ENCODE measurements at regions not wholly inside any gene's neighbourhood (a gene's known extent, or its start where the extent isn't known, plus 50 kb on each side); places are given as distances from the start of the nearest gene placed in this dataset.

GRCh38 chr3:104635872-104636580 lies 730.7 kb upstream of the ALCAM start:
- DNase-seq: no peak
- H3K27ac ChIP-seq: no peak overlapping the region
- 68 to 82% methylated on average over 4 of the region's 4 CpGs for WGBS, 2 donors
- no peaks in the 10 kb centered on the region for H3K27me3 ChIP-seq
- no peaks in the 10 kb centered on the region for H3K4me1 ChIP-seq
- no peaks in the 10 kb centered on the region for H3K36me3 ChIP-seq
- intact Hi-C loops (cut with DNase I): no loop called here
- no peak for TF ChIP-seq CTCF (IDR thresholded peaks at IDR 0.05)
- no peak for TF ChIP-seq POLR2AphosphoS5 (IDR thresholded peaks at IDR 0.05)
- TF ChIP-seq POLR2A (IDR thresholded peaks at IDR 0.05): no peak
- no peak for TF ChIP-seq EP300 (IDR thresholded peaks at IDR 0.05)
- peaks cover 0 to 7% (median 0%) of the 10 kb centered on the region in 4 donors for H3K9me3 ChIP-seq
- no peak overlapping the region for H3K4me3 ChIP-seq

GRCh38 chr3:104642827-104643226 lies 723.9 kb upstream of the ALCAM start:
- no peak for DNase-seq
- no peaks in the 10 kb centered on the region for H3K27me3 ChIP-seq
- intact Hi-C loops (cut with DNase I): no loop called here
- no peak for TF ChIP-seq POLR2A (IDR thresholded peaks at IDR 0.05)
- no peak for TF ChIP-seq CTCF (IDR thresholded peaks at IDR 0.05)
- no peak for TF ChIP-seq POLR2AphosphoS5 (IDR thresholded peaks at IDR 0.05)
- no peaks in the 10 kb centered on the region for H3K4me1 ChIP-seq
- no peaks in the 10 kb centered on the region for H3K36me3 ChIP-seq
- no peak overlapping the region for H3K4me3 ChIP-seq
- H3K9me3 ChIP-seq: peaks cover 0 to 8% (median 0%) of the 10 kb centered on the region in 4 donors
- no peak overlapping the region for H3K27ac ChIP-seq

- Histone ChIP-seq H3K4me3 (no peak overlapping the region), H3K9me3 (no peaks in the 10 kb centered on the region), H3K27me3 (no peaks in the 10 kb centered on the region), H3K27ac (no peak overlapping the region), H3K4me1 (no peaks in the 10 kb centered on the region), H3K36me3 (no peaks in the 10 kb centered on the region)
- intact Hi-C loops (cut with DNase I): no loop called here
- DNase-seq: no peak
- TF ChIP-seq POLR2A (IDR thresholded peaks at IDR 0.05): no peak
- TF ChIP-seq EP300 (IDR thresholded peaks at IDR 0.05): no peak
- TF ChIP-seq POLR2AphosphoS5 (IDR thresholded peaks at IDR 0.05): no peak
- no peak for TF ChIP-seq CTCF (IDR thresholded peaks at IDR 0.05)
Measured at GRCh38 chr3:104646196-104646595, 720.5 kb upstream of the ALCAM start.

GRCh38 chr3:104648823-104649222 lies 717.9 kb upstream of the ALCAM start:
- no peak overlapping the region for H3K27ac ChIP-seq
- no peaks in the 10 kb centered on the region for H3K4me1 ChIP-seq
- no peak for DNase-seq
- peaks cover 0 to 3% (median 0%) of the 10 kb centered on the region in 4 donors for H3K9me3 ChIP-seq
- no peak for TF ChIP-seq CTCF (IDR thresholded peaks at IDR 0.05)
- no peak for TF ChIP-seq POLR2A (IDR thresholded peaks at IDR 0.05)
- TF ChIP-seq POLR2AphosphoS5 (IDR thresholded peaks at IDR 0.05): no peak
- TF ChIP-seq EP300 (IDR thresholded peaks at IDR 0.05): no peak
- H3K4me3 ChIP-seq: no peak overlapping the region
- intact Hi-C loops (cut with DNase I): no loop called here
- no peaks in the 10 kb centered on the region for H3K27me3 ChIP-seq
- WGBS, 2 donors: 42 to 81% methylated on average over 1 of the region's 1 CpG
- no peaks in the 10 kb centered on the region for H3K36me3 ChIP-seq

GRCh38 chr3:104669083-104669482 lies 697.6 kb upstream of the ALCAM start:
- no peaks in the 10 kb centered on the region for H3K36me3 ChIP-seq
- no peaks in the 10 kb centered on the region for H3K4me1 ChIP-seq
- intact Hi-C loops (cut with DNase I): no loop called here
- no peak overlapping the region for H3K27ac ChIP-seq
- no peak for DNase-seq
- whole genome bisulfite sequencing, 2 donors: 87% methylated on average over 5 of the region's 5 CpGs
- H3K9me3 ChIP-seq: no peaks in the 10 kb centered on the region
- TF ChIP-seq EP300 (IDR thresholded peaks at IDR 0.05): no peak
- TF ChIP-seq POLR2AphosphoS5 (IDR thresholded peaks at IDR 0.05): no peak
- TF ChIP-seq POLR2A (IDR thresholded peaks at IDR 0.05): no peak
- TF ChIP-seq CTCF (IDR thresholded peaks at IDR 0.05): no peak
- H3K4me3 ChIP-seq: no peak overlapping the region
- no peaks in the 10 kb centered on the region for H3K27me3 ChIP-seq

Data from sigmoid colon (tissue), 6 donors.